Mammary epithelial cell (primary cell): ENCODE measurements at regions not wholly inside any gene's neighbourhood (a gene's known extent, or its start where the extent isn't known, plus 50 kb on each side); places are given as distances from the start of the nearest gene placed in this dataset.

Source experiments
- CTCF ChIP-seq, 2 donors: IDR thresholded peaks in 1 of 2; conservative IDR thresholded peaks in 1 of 2; 2 replicates each; pipeline ENCODE4 v1.5.1; 2011 to 2012; ENCODE audit warnings: inconsistent platforms in 2 of 2, low read length in 2 of 2, mild to moderate bottlenecking in 2 of 2, control low read depth in 1 of 2, low read depth in 1 of 2; ENCODE audit not compliant: insufficient read depth in 1 of 2; ENCODE audit errors: extremely low read depth in 1 of 2
- EZH2 ChIP-seq: IDR thresholded peaks from 2 replicates; pipeline ENCODE4 v1.6.1; 2012; ENCODE audit warnings: low read length, inconsistent platforms, borderline replicate concordance

- TF ChIP-seq CTCF (conservative IDR thresholded peaks at IDR 0.05 in 1 of 2, IDR thresholded peaks at IDR 0.05 in 1 of 2; ENCODE audit: extremely low read depth in 1 of 2, insufficient read depth in 1 of 2, low read depth in 1 of 2, low read length in 2 of 2) (no peak), EZH2 (no peak)
These were observed 50.1 kb upstream of the BCL6 start for GRCh38 chr3:187795207-187795960.
